ENCODE measurements at regions not wholly inside any gene's neighbourhood (a gene's known extent, or its start where the extent isn't known, plus 50 kb on each side); places are given as distances from the start of the nearest gene placed in this dataset.

- Mint-ChIP-seq H3K9me3 (no peaks in the 10 kb centered on the region), H3K4me1 (ENCODE audit: low read depth) (no peaks in the 10 kb centered on the region), H3K36me3 (ENCODE audit: low read depth) (no peaks in the 10 kb centered on the region), H3K27me3 (ENCODE audit: low read depth) (peaks cover 23% of the 10 kb centered on the region), H3K4me3 (ENCODE audit: low read depth) (no peak overlapping the region), H3K27ac (no peak overlapping the region)
- DNase-seq (ENCODE audit: low spot score), result no peak
- intact Hi-C loops (cut with micrococcal nuclease), result no loop called here
Measured at GRCh38 chr15:98418122-98418521, 230.2 kb upstream of the IGF1R start.

- Mint-ChIP-seq H3K27me3 (ENCODE audit: low read depth) (peaks cover 23% of the 10 kb centered on the region), H3K9me3 (no peaks in the 10 kb centered on the region), H3K4me1 (ENCODE audit: low read depth) (no peaks in the 10 kb centered on the region), H3K27ac (no peak overlapping the region), H3K36me3 (ENCODE audit: low read depth) (no peaks in the 10 kb centered on the region), H3K4me3 (ENCODE audit: low read depth) (no peak overlapping the region)
- intact Hi-C loops (cut with micrococcal nuclease), result no loop called here
- no peak for DNase-seq (ENCODE audit: low spot score)
Measured at GRCh38 chr15:98419173-98419780, 229.1 kb upstream of the IGF1R start.

GRCh38 chr15:98420837-98421236 is 227.5 kb upstream of the IGF1R start:
- no peak for DNase-seq (ENCODE audit: low spot score)
- intact Hi-C loops (cut with micrococcal nuclease), result loop anchor here (1.0 to 5.0 kb wide), 2 partner anchors 110 to 129 kb away; no protein-coding TSS in a partner anchor
- H3K36me3 Mint-ChIP-seq (ENCODE audit: low read depth), result no peaks in the 10 kb centered on the region
- H3K4me3 Mint-ChIP-seq (ENCODE audit: low read depth), result no peak overlapping the region
- no peak overlapping the region for H3K27ac Mint-ChIP-seq
- peaks cover 31% of the 10 kb centered on the region for H3K27me3 Mint-ChIP-seq (ENCODE audit: low read depth)
- H3K4me1 Mint-ChIP-seq (ENCODE audit: low read depth), result no peaks in the 10 kb centered on the region
- H3K9me3 Mint-ChIP-seq, result no peaks in the 10 kb centered on the region

GRCh38 chr15:98421419-98422129 is 226.8 kb upstream of the IGF1R start:
- Mint-ChIP-seq H3K4me1 (ENCODE audit: low read depth) (no peaks in the 10 kb centered on the region), H3K4me3 (ENCODE audit: low read depth) (peak overlapping the region; percentile 1), H3K27ac (no peak overlapping the region), H3K36me3 (ENCODE audit: low read depth) (no peaks in the 10 kb centered on the region), H3K9me3 (no peaks in the 10 kb centered on the region), H3K27me3 (ENCODE audit: low read depth) (peaks cover 34% of the 10 kb centered on the region)
- intact Hi-C loops (cut with micrococcal nuclease), result loop anchor here (1.0 to 5.0 kb wide), 2 partner anchors 110 to 129 kb away; no protein-coding TSS in a partner anchor
- DNase-seq (ENCODE audit: low spot score), result peak; percentile 50

GRCh38 chr15:98422130-98422478 is 226.2 kb upstream of the IGF1R start:
- no peak for DNase-seq (ENCODE audit: low spot score)
- Mint-ChIP-seq H3K9me3 (no peaks in the 10 kb centered on the region), H3K36me3 (ENCODE audit: low read depth) (no peaks in the 10 kb centered on the region), H3K4me3 (ENCODE audit: low read depth) (no peak overlapping the region), H3K27ac (no peak overlapping the region), H3K27me3 (ENCODE audit: low read depth) (peaks cover 35% of the 10 kb centered on the region), H3K4me1 (ENCODE audit: low read depth) (no peaks in the 10 kb centered on the region)
- intact Hi-C loops (cut with micrococcal nuclease), result loop anchor here (5.0 kb wide), 1 partner anchor 130 kb away; no protein-coding TSS in a partner anchor

DNA sequence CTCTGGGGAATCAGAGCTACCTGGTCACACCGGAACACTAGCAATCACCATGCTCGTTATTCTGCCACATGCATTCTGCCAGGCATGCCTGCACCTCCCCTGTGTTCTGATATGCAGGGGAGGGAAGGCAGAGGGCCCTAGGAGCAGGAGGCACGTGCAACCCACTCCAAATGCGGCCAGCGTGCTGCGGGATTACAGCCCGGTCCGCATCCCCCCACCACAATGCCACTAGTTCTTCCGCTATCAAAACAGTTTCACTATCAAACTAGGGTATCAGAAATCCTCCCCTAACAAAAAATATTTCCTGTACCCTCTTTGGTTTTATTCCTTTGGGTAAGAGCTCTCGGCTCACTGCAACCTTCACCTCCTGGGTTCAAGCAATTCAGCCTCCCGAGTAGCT is 223.2 kb upstream of the IGF1R start:
- intact Hi-C loops (cut with micrococcal nuclease), result no loop called here
- H3K36me3 Mint-ChIP-seq (ENCODE audit: low read depth), result no peaks in the 10 kb centered on the region
- no peaks in the 10 kb centered on the region for H3K9me3 Mint-ChIP-seq
- no peak overlapping the region for H3K4me3 Mint-ChIP-seq (ENCODE audit: low read depth)
- H3K27ac Mint-ChIP-seq, result no peak overlapping the region
- peaks cover 46% of the 10 kb centered on the region for H3K27me3 Mint-ChIP-seq (ENCODE audit: low read depth)
- peaks cover 2% of the 10 kb centered on the region for H3K4me1 Mint-ChIP-seq (ENCODE audit: low read depth)
- no peak for DNase-seq (ENCODE audit: low spot score)

DNA sequence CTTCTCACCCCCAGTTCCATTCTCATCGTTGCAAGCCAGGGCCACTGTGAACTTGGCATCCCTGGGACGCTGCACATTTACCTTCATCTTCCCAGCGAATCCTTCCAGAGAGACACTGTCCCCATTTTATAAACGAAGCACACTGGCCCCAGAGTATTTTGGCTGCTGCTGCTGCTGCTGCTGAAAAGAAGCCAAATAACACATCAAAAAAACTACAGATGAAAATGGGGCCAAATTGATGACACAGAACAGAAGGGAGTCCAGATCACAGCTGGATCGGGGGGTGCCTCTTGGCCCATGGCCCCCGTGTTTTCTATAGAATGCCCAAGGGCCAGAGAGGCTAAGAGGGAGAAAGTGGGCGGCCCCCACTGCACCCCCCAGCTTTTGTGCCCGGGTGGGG is 221.0 kb upstream of the IGF1R start:
- no peak for DNase-seq (ENCODE audit: low spot score)
- Mint-ChIP-seq H3K27ac (no peak overlapping the region), H3K27me3 (ENCODE audit: low read depth) (peaks cover 41% of the 10 kb centered on the region), H3K36me3 (ENCODE audit: low read depth) (no peaks in the 10 kb centered on the region), H3K9me3 (peaks cover 3% of the 10 kb centered on the region), H3K4me3 (ENCODE audit: low read depth) (no peak overlapping the region), H3K4me1 (ENCODE audit: low read depth) (peaks cover 2% of the 10 kb centered on the region)
- intact Hi-C loops (cut with micrococcal nuclease), result no loop called here

DNA sequence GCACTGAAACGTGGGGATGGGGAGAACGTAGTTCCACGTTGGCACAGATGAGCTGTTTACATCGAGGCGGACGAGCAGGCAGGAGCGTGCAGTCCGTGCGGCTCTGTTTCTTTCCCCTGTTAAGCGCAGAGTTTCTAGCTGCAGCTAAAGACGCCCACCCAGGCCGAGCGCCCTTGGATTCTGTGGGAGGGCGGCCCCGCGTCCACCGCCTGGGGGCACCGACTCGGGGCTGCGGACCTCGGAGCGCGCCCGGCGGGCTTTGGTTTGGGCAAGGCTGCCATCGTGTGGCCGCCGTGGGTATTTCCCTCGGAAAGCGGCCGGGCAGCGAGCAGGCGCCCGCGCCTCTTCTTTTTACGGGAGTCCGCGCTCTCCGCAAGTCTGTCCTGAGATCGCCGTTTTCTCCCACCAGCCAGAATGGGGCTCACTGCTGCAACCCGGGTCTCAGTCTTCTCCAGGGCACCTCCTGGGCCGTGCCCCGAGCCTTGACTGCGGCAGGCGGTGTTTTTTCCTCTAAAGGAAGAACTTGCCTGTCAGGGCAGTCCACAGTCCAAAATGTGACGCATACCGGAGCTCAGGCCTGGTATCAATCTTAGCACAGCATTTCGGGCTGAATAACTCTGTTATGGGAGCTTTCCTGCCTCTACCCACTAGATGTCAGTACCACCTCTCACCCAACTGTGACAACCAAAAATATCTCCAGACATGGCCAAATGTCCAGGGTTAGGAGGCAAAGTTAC is 219.9 kb upstream of the IGF1R start:
- Mint-ChIP-seq H3K4me1 (ENCODE audit: low read depth) (peaks cover 2% of the 10 kb centered on the region), H3K36me3 (ENCODE audit: low read depth) (no peaks in the 10 kb centered on the region), H3K9me3 (peaks cover 6% of the 10 kb centered on the region), H3K4me3 (ENCODE audit: low read depth) (no peak overlapping the region), H3K27ac (no peak overlapping the region), H3K27me3 (ENCODE audit: low read depth) (peaks cover 33% of the 10 kb centered on the region)
- intact Hi-C loops (cut with micrococcal nuclease), result loop anchor here (2.0 kb wide), 1 partner anchor 118 kb away; no protein-coding TSS in a partner anchor
- DNase-seq (ENCODE audit: low spot score), result peak; percentile 60

DNA sequence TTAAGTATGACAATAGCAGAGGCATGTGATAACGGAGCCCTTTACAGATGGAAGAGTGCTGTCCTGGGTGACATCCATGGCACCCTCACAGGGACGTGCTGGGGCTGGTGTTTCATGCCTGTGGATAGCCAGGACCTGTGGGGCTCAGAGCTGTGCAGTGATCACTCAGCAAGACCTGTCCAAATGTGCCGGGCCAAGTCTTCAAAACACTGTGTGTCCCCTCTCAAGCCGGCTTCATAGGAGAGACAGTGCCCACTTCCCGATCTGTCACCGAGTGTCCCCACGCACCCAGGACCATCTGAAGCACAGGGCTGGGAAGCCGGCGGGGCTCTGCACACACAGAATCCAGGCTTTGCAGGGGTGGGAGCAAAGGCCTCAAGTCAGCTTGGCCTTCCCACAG is 217.2 kb upstream of the IGF1R start:
- DNase-seq (ENCODE audit: low spot score), result no peak
- peaks cover 2% of the 10 kb centered on the region for H3K4me1 Mint-ChIP-seq (ENCODE audit: low read depth)
- H3K9me3 Mint-ChIP-seq, result peaks cover 6% of the 10 kb centered on the region
- no peak overlapping the region for H3K4me3 Mint-ChIP-seq (ENCODE audit: low read depth)
- no peak overlapping the region for H3K27ac Mint-ChIP-seq
- H3K27me3 Mint-ChIP-seq (ENCODE audit: low read depth), result peaks cover 25% of the 10 kb centered on the region
- H3K36me3 Mint-ChIP-seq (ENCODE audit: low read depth), result no peaks in the 10 kb centered on the region
- intact Hi-C loops (cut with micrococcal nuclease), result no loop called here

DNA sequence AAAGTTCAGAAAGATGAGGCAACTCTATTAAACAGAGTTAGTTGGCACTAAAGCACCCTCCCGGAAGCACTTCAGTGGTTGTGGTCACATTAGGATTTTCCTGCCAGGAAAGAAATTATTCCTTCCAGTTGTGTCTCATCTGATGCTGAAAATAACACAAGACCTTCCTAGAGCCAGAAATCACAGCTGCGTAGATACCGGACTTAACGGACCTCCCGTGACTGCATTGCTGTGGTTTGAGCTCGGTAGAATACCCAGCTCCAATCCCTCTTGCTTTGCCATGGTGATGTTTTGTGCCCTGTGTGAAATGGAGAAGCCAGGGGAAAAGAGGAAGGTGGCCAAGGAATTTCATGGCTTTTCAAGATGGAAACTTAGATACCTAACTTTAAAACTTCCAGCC is 215.0 kb upstream of the IGF1R start:
- DNase-seq (ENCODE audit: low spot score), result no peak
- Mint-ChIP-seq H3K27ac (no peak overlapping the region), H3K4me3 (ENCODE audit: low read depth) (no peak overlapping the region), H3K4me1 (ENCODE audit: low read depth) (peaks cover 2% of the 10 kb centered on the region), H3K36me3 (ENCODE audit: low read depth) (no peaks in the 10 kb centered on the region), H3K27me3 (ENCODE audit: low read depth) (peaks cover 16% of the 10 kb centered on the region), H3K9me3 (peaks cover 6% of the 10 kb centered on the region)
- intact Hi-C loops (cut with micrococcal nuclease), result no loop called here

GRCh38 chr15:98433856-98434255 is 214.5 kb upstream of the IGF1R start:
- DNase-seq (ENCODE audit: low spot score), result no peak
- intact Hi-C loops (cut with micrococcal nuclease), result no loop called here
- H3K4me1 Mint-ChIP-seq (ENCODE audit: low read depth), result peaks cover under 1% of the 10 kb centered on the region
- H3K4me3 Mint-ChIP-seq (ENCODE audit: low read depth), result no peak overlapping the region
- no peak overlapping the region for H3K27ac Mint-ChIP-seq
- peaks cover 13% of the 10 kb centered on the region for H3K27me3 Mint-ChIP-seq (ENCODE audit: low read depth)
- peaks cover 6% of the 10 kb centered on the region for H3K9me3 Mint-ChIP-seq
- H3K36me3 Mint-ChIP-seq (ENCODE audit: low read depth), result no peaks in the 10 kb centered on the region

GRCh38 chr15:98437752-98438151 is 210.6 kb upstream of the IGF1R start:
- intact Hi-C loops (cut with micrococcal nuclease), result no loop called here
- no peak for DNase-seq (ENCODE audit: low spot score)
- Mint-ChIP-seq H3K4me1 (ENCODE audit: low read depth) (peaks cover 3% of the 10 kb centered on the region), H3K4me3 (ENCODE audit: low read depth) (no peak overlapping the region), H3K27ac (no peak overlapping the region), H3K27me3 (ENCODE audit: low read depth) (no peaks in the 10 kb centered on the region), H3K36me3 (ENCODE audit: low read depth) (no peaks in the 10 kb centered on the region), H3K9me3 (no peaks in the 10 kb centered on the region)

DNA sequence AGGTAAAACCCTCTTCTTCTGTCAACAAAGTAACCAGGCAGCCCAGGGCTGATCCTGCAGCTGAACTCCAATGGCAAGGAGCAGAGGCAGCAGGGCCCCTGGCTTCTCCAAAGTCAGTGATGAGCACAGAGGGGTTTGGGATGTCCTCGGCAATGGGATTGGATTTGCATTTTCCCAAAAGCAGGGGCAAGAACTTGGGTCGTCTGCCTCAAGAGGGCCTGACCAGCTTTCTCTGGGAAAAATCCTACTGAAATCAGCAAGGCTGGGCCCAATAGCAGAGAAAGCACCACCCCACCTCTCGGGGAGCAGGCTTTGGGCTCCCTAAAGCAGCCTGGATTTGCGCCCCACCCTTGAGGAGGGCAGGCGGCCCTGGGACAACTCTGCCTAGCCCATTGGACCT is 210.0 kb upstream of the IGF1R start:
- intact Hi-C loops (cut with micrococcal nuclease), result no loop called here
- no peak overlapping the region for H3K27ac Mint-ChIP-seq
- H3K36me3 Mint-ChIP-seq (ENCODE audit: low read depth), result no peaks in the 10 kb centered on the region

More for the DNA sequence above, 210.0 kb upstream of the IGF1R start:
- Mint-ChIP-seq H3K9me3 (no peaks in the 10 kb centered on the region), H3K27me3 (ENCODE audit: low read depth) (no peaks in the 10 kb centered on the region), H3K4me1 (ENCODE audit: low read depth) (peaks cover 3% of the 10 kb centered on the region), H3K4me3 (ENCODE audit: low read depth) (no peak overlapping the region)
- DNase-seq (ENCODE audit: low spot score), result no peak
